Tibial artery (tissue), 4 donors: ENCODE measurements at regions not wholly inside any gene's neighbourhood (a gene's known extent, or its start where the extent isn't known, plus 50 kb on each side); places are given as distances from the start of the nearest gene placed in this dataset.
"Not testable (repeated sequence)": the region's sequence is repeated elsewhere in the genome, so short reads cannot be mapped to it uniquely, and the experiment has no call there.

ENCODE experiments used
- DNase-seq, 2 donors: peaks; one replicate each; pipeline ENCODE4 v3.0.0-alpha.2; 2019
- H3K27ac ChIP-seq, 2 donors: fragments of 200-600 bp; sonication (generic) in 1 of 2; 1 replicate in 1 of 2; 2 replicates in 1 of 2; pipeline ENCODE4 v1.5.1; 2018 to 2019; ENCODE audit warnings: mild to moderate bottlenecking in 1 of 2
- H3K27me3 ChIP-seq, 2 donors: fragments of 200-600 bp; sonication (generic) in 1 of 2; one replicate each; pipeline versions ENCODE4 v1.5.1 to v1.6.0; 2016 to 2019
- H3K36me3 ChIP-seq, 3 donors: fragments of 200-600 bp; sonication (generic) in 2 of 3; one replicate each; pipeline ENCODE4 v1.5.1; 2016 to 2019; ENCODE audit warnings: mild to moderate bottlenecking in 2 of 3
- H3K4me1 ChIP-seq, 4 donors: fragments of 200-600 bp; sonication (generic) in 2 of 4; 1 replicate in 3 of 4; 2 replicates in 1 of 4; pipeline ENCODE4 v1.5.1; 2016 to 2019
- H3K4me3 ChIP-seq, 2 donors: fragments of 200-600 bp; sonication (generic) in 1 of 2; 1 replicate in 1 of 2; 2 replicates in 1 of 2; pipeline ENCODE4 v1.5.1; 2018 to 2019; ENCODE audit warnings: mild to moderate bottlenecking in 2 of 2
- H3K9me3 ChIP-seq, 3 donors: fragments of 200-600 bp; sonication (generic) in 1 of 3; one replicate each; pipeline ENCODE4 v1.5.1; 2016 to 2019
- CTCF ChIP-seq, 2 experiments: fragments of 200-600 bp in 1 of 2; fragments of 450-650 bp in 1 of 2; IDR thresholded peaks; one replicate each; pipeline ENCODE4 v1.5.1; 2017 to 2019; ENCODE audit warnings: antibody characterized with exemption in 2 of 2, mild to moderate bottlenecking in 1 of 2, moderate library complexity in 1 of 2
- intact Hi-C: fragments of 100-400 bp; cut with DNase I; formaldehyde crosslinking; loops from one replicate; pipeline ENCODE4 v1.15.0; 2023; ENCODE audit warnings: low total_unique reads

DNA sequence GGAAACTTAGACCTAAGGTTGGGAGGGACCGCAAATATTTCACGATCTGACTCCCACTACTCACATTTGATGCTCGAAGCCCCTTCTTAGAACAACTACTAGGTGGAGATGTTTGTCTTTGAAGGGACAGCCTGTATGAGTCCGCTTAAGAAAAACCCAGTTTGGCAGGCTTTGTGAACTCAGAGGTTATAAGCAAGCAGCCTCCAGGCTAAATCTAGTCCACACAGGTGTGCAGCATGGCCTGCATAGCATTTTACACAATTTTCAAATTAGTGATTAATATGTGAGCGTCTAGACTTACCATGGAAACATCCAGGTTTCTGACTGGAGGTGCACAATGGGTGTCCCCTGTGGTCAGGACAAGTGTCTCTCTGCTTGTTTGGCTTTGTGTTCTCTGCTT lies 127.1 kb downstream of the KIF4B start:
- no peaks in the 10 kb centered on the region for H3K27me3 ChIP-seq
- no peaks in the 10 kb centered on the region for H3K36me3 ChIP-seq
- no peak overlapping the region for H3K4me3 ChIP-seq
- H3K4me1 ChIP-seq = peaks cover 0 to 7% (median 2%) of the 10 kb centered on the region in 4 donors
- H3K9me3 ChIP-seq = no peaks in the 10 kb centered on the region
- no peak for TF ChIP-seq CTCF (IDR thresholded peaks at IDR 0.05)
- H3K27ac ChIP-seq = no peak overlapping the region
- no peak for DNase-seq
- intact Hi-C loops = no loop called here

DNA sequence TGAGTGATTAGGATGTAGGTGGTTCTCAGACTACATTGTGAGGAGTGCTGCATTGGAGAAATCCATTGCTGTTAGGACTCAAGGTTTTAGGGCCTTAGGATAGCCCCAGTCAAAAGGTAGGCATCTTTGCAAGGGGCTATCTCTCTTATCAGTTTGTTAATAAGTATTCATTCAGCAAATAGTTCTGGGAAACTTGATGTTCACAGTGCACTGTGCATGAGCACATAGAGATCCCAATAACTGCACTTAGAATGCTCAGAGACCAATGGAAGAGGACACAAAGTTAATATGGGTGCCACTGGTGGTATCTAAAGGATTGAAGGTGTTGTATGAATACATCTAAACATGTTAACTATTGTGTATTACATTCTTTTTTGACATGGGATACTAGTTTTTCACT lies 131.4 kb downstream of the KIF4B start:
- no peaks in the 10 kb centered on the region for H3K36me3 ChIP-seq
- no peak overlapping the region for H3K4me3 ChIP-seq
- no peaks in the 10 kb centered on the region for H3K27me3 ChIP-seq
- intact Hi-C loops = no loop called here
- H3K4me1 ChIP-seq = no peaks in the 10 kb centered on the region
- no peak for TF ChIP-seq CTCF (IDR thresholded peaks at IDR 0.05)
- H3K27ac ChIP-seq = no peak overlapping the region
- no peak for DNase-seq
- no peaks in the 10 kb centered on the region for H3K9me3 ChIP-seq

DNA sequence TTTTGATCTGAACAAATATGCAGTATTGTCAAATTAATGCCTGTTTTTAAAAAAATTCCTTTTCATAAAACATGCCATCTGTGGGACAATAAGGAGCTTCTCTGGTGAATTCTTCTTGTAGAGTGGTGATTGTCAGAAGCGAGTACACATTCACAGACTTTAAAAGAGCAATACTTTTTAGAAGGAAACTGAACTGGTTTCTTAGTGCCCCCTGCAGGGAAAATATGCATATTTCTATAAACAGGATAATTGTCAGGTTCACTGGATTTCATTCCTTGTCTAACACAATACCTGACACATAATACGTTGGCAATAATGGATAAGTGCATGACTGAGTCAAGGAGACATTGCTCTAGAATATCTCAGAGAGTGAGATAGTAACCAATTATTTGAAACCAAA lies 133.7 kb downstream of the KIF4B start:
- no peaks in the 10 kb centered on the region for H3K36me3 ChIP-seq
- intact Hi-C loops = no loop called here
- H3K27ac ChIP-seq = no peak overlapping the region
- no peaks in the 10 kb centered on the region for H3K9me3 ChIP-seq
- TF ChIP-seq CTCF (IDR thresholded peaks at IDR 0.05) = peak; percentile 40 to 41
- no peak for DNase-seq
- H3K4me3 ChIP-seq = no peak overlapping the region
- no peaks in the 10 kb centered on the region for H3K27me3 ChIP-seq
- no peaks in the 10 kb centered on the region for H3K4me1 ChIP-seq

DNA sequence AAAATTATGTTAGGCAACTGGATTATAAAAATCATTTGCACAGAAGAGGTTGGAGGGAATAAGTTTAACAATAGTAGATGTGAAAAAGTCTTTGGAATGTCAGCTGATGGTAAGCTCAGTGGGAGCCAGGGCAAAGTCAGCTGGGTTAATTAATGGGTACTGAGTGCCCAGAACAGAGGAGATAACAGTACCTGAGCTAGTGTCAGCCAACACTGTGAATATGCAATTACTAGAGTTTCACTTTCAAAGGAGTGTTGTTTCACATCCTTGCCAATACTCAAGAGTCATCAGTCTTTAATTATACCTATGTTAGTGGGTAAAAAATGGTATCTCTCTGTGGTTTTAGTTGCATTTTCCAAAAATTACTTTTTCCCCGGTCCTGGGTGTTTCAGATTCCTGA lies 135.1 kb downstream of the KIF4B start:
- no peak for DNase-seq
- H3K4me1 ChIP-seq = no peaks in the 10 kb centered on the region
- no peak overlapping the region for H3K4me3 ChIP-seq
- no peak for TF ChIP-seq CTCF (IDR thresholded peaks at IDR 0.05)
- no peaks in the 10 kb centered on the region for H3K36me3 ChIP-seq
- H3K27ac ChIP-seq = no peak overlapping the region
- intact Hi-C loops = no loop called here
- H3K9me3 ChIP-seq = no peaks in the 10 kb centered on the region
- peaks cover 0 to 3% of the 10 kb centered on the region in 2 donors for H3K27me3 ChIP-seq

DNA sequence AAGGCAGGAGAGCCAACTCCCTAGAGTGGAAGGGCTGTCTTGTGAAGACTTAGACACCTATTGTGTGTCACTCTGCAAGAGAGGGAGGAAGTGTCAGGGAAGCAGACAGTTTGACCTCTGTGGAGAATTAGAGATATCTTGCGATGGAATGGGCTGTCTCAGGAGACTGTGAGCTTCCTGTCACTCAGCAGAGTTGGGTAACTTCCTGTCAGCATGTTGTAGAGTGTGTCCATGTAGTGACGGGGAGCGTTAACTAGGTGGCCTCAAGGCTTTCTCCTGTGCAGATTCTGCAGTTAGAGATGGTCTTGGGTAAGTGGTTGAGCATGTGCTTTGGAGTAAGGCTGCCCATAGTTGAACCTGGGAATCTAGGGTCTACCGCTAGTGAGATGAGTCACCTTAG lies 136.5 kb downstream of the KIF4B start:
- no peak for DNase-seq
- intact Hi-C loops = no loop called here
- no peak overlapping the region for H3K4me3 ChIP-seq
- peaks cover 0 to 3% of the 10 kb centered on the region in 2 donors for H3K27me3 ChIP-seq
- no peaks in the 10 kb centered on the region for H3K9me3 ChIP-seq
- TF ChIP-seq CTCF (IDR thresholded peaks at IDR 0.05) = no peak
- no peaks in the 10 kb centered on the region for H3K36me3 ChIP-seq
- H3K4me1 ChIP-seq = no peaks in the 10 kb centered on the region
- no peak overlapping the region for H3K27ac ChIP-seq

GRCh38 chr5:155154973-155155372 lies 141.4 kb downstream of the KIF4B start:
- Histone ChIP-seq H3K27me3 (peaks cover 0 to 3% of the 10 kb centered on the region in 2 donors), H3K27ac (no peak overlapping the region), H3K9me3 (no peaks in the 10 kb centered on the region), H3K36me3 (no peaks in the 10 kb centered on the region), H3K4me1 (no peaks in the 10 kb centered on the region), H3K4me3 (no peak overlapping the region)
- intact Hi-C loops = no loop called here
- DNase-seq = no peak
- no peak for TF ChIP-seq CTCF (IDR thresholded peaks at IDR 0.05)

DNA sequence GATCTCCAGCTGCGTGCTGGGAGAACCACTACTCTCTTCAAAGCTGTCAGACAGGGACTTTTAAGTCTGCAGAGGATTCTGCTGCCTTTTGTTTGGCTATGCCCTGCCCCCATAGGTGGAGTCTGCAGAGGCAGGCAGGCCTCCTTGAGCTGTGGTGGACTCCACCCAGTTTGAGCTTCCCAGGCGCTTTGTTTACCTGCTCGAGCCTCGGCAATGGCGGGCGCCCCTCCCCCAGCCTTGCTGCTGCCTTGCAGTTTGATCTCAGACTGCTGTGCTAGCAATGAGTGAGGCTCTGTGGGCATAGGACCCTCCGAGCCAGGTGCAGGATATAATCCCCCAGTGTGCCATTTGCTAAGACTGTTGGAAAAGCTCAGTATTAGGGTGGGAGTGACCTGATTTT lies 149.5 kb downstream of the KIF4B start:
- H3K4me1 ChIP-seq, H3K27ac ChIP-seq, H3K9me3 ChIP-seq, intact Hi-C loops, H3K36me3 ChIP-seq, H3K4me3 ChIP-seq, DNase-seq, H3K27me3 ChIP-seq: not testable (repeated sequence)
